ENCODE measurements at regions not wholly inside any gene's neighbourhood (a gene's known extent, or its start where the extent isn't known, plus 50 kb on each side); places are given as distances from the start of the nearest gene placed in this dataset.

DNA sequence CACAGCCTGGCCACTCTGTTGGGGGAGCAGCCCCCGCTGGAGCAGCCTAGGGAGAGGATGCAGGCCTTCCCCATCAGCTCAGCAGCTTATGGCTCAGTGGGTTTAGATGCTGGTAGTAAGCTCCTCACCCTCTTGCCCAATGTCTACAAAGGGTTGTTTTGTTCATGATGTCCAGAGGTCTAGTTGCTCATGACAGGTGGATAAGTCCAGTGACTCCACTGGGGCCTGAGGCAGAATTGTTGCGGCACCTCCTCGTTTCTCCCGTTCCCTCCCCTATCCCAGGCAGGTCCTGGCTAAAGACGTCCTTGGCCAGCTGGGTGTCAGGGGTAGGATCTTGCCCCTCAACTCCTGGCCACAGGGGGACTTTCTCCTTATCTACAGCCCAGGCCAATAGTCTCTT, 233.5 kb upstream of the B3GAT1 start:
- DNase-seq (ENCODE audit: low read depth): no peak

DNA sequence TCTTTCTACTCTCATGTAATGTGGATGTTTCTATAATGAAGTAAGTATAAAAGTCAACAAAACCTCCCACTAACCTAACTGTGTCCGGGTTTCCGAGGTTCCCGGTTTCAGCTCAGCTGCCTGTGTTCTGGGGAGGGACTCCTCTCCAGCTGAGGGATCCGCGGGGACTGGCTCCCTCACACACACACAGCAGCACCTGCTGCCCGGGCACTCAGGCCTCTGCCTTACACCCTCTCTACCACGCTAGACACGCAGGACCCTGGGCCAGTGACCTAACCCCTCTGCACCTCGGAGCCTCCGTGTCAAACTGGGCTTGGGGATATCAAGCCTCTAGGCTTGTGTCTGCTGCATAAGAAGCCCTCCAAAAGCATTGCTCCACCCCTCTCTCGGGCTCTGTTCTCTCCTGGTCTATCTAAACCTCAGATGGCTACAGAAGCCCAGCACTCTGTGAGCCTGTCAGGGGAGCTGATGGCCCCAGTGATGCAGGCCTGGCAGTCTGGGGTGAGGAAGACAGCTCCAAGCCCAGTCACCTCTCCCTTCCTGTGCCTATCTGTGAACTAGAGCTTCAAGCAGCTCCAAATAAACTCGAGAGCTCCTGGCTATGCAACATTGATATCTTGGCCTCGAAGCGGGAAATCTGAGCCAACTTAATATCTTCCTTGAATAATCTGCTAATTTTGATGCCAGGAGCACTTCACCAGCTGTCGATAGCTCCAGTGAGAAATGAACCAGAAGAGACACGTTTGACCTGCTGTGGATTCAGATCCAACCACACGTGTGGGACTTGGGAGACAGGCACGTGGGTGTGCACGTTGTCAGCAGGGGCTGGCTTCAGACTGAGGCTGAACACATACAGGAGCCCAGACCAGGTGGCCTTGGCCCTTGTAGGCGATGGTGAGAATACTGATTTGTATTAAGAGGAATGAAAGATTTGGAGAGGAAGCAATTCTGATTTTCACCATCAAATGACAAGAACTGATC, 232.7 kb upstream of the B3GAT1 start:
- DNase-seq (ENCODE audit: low read depth): no peak

- DNase-seq (ENCODE audit: low read depth): no peak
Observed at GRCh38 chr11:134643115-134644012, 231.3 kb upstream of the B3GAT1 start.

DNA sequence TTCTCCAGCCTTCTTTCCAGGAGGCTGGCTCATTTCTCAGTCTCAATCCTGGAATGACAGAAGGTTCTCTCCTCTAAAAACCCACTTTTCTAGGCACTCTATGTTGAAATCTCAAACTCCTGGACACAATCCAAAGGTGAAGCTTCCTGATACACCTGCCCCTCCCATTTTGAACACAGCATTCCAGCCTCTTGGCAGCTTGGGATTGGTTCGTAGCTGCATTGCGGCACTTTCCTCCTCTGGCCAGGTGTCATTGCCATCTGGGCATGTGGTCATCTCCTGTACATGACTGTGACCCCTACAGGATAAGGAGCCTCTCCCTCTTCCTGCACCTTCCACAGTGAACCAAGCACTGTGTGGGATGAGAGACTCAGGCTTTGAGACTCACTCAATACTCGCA, 230.2 kb upstream of the B3GAT1 start:
- no peak for DNase-seq (ENCODE audit: low read depth)

GRCh38 chr11:134640971-134641968, 229.2 kb upstream of the B3GAT1 start:
- no peak for DNase-seq (ENCODE audit: low read depth)

GRCh38 chr11:134640536-134640935, 228.5 kb upstream of the B3GAT1 start:
- DNase-seq (ENCODE audit: low read depth): no peak

- DNase-seq (ENCODE audit: low read depth): no peak
Observed at GRCh38 chr11:134639586-134640330, 227.7 kb upstream of the B3GAT1 start.

GRCh38 chr11:134638796-134639430, 226.9 kb upstream of the B3GAT1 start:
- DNase-seq (ENCODE audit: low read depth): no peak

DNA sequence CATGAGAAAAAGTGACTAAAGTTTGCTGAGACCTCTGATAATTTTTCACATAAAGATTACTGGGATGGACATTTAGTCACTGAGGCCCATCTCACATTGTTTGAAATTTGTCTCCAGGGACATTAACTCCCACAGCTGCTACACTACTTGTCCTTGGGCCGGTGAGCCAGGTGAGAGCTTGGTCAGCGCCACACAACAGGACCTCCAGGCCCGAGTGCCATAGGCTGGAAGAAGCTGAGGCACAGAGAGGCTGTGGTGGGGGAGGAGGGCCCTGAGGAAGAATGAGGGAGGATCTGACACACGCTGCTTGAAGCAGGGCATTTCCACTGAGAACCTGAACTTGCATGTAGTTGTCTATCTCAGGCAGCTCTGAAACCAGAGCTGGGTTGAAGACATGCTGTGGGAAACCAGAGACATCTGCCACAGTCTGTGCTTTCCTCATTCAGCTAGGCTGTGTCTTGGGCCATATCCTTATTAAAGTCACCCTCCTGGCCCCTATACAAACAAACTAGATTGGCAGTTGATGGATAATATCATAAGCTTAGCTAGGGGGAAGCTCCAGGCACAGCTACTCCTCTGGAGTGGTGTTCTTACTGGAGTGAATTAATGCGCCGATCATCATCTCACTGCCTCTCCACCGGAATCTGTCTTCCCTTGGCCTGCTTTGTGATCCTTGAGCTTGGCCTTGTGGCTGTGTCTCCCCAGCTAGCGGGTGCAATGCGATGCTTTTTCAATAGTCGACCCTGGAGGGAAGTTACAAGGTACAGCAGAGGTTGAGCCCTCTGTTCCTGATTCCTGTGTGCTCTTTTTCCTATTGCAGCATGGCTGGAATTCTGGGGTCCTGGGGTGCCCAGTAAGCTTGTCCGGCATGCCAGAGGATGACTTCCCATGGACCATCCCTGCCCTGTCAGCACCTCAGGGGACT, 225.3 kb upstream of the B3GAT1 start:
- no peak for DNase-seq (ENCODE audit: low read depth)

GRCh38 chr11:134636071-134636470, 224.0 kb upstream of the B3GAT1 start:
- no peak for DNase-seq (ENCODE audit: low read depth)

GRCh38 chr11:134634897-134635831, 223.1 kb upstream of the B3GAT1 start:
- DNase-seq (ENCODE audit: low read depth): no peak

GRCh38 chr11:134633276-134633675, 221.2 kb upstream of the B3GAT1 start:
- DNase-seq (ENCODE audit: low read depth): no peak

GRCh38 chr11:134632347-134633119, 220.5 kb upstream of the B3GAT1 start:
- no peak for DNase-seq (ENCODE audit: low read depth)

DNA sequence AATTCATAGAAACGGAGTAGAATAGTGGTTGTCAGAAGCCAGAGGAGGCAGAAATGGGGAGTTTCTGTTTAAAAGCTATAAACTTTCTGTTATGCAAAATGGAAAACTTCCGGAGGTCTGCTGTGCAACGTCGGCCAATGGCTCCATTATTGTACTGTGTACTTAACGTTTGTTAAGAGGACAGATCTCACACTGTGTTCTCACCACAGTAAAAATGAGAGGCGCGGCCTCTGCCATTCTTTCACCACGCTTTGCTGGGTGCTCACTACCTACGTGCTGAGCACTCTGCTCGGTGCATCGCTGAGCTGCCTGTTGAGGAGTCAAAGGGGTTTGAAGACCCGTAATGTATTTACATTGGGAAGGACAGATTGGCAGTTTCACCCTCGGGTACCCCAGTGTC, 218.8 kb upstream of the B3GAT1 start:
- no peak for DNase-seq (ENCODE audit: low read depth)

GRCh38 chr11:134628426-134628825, 216.4 kb upstream of the B3GAT1 start:
- no peak for DNase-seq (ENCODE audit: low read depth)

GRCh38 chr11:134626032-134626431, 214.0 kb upstream of the B3GAT1 start:
- no peak for DNase-seq (ENCODE audit: low read depth)

DNA sequence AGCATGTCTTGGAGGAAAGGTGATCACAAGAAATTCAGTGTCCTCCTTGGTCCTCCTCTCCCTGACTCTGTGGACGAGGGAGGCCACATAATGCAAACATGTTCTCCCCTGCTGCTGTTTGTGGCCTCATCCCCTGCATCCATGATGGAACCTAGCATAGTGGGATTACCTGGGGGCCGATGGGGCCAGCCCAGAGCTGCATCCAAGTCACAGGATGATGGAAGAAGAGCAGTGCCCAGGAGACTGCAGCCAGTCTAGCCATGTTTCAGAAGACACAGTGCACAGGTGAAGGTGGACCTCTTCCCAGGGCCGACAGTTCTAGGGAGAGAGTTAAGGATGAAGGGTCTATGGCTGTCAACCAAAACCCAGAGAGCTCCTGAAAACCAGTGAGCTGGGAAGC, 213.6 kb upstream of the B3GAT1 start:
- no peak for DNase-seq (ENCODE audit: low read depth)
